GM21381 (cell line): ENCODE measurements at regions not wholly inside any gene's neighbourhood (a gene's known extent, or its start where the extent isn't known, plus 50 kb on each side); places are given as distances from the start of the nearest gene placed in this dataset.

Experiments used
- ATAC-seq: cut with Tn5 transposase; IDR thresholded peaks from one replicate; pipeline ENCODE4 v1.9.1; 2021; ENCODE audit warnings: mild to moderate bottlenecking, moderate library complexity; ENCODE audit not compliant: unreplicated experiment

GRCh38 chr4:125155251-125155650, 159.5 kb upstream of the FAT4 start:
- ATAC-seq, result no peak

- no peak for ATAC-seq
Observed at GRCh38 chr4:125140966-125141495, 173.7 kb upstream of the FAT4 start.

- ATAC-seq, result no peak
Observed at GRCh38 chr4:125135652-125136051, 179.1 kb upstream of the FAT4 start.

- ATAC-seq, result no peak
Observed at GRCh38 chr4:125132729-125133128, 182.0 kb upstream of the FAT4 start.

- ATAC-seq, result no peak
Observed at GRCh38 chr4:125131891-125132680, 182.7 kb upstream of the FAT4 start.

- ATAC-seq, result no peak
Observed at GRCh38 chr4:125125276-125125675, 189.5 kb upstream of the FAT4 start.

GRCh38 chr4:125123570-125124109, 191.1 kb upstream of the FAT4 start:
- ATAC-seq, result no peak

- ATAC-seq, result no peak
Observed at GRCh38 chr4:125121581-125121980, 193.2 kb upstream of the FAT4 start.

DNA sequence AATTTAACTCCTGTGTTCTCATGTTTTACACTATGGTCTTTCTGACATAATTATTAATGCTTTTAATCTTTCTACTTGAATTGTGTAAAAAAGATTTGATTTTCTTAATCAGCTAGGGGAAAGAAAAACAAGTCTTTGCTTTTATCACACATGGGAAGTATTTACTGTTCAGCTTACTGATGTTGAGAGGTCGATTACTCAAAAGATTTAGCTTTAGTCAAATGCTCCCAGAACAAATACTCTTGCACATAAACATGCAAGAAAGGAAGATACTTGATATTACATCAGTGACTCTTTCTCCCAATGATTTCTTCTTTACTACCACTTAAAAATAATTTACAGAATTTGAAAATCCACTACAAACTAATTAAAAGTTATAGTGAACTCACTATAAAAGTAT, 198.3 kb upstream of the FAT4 start:
- no peak for ATAC-seq

- no peak for ATAC-seq
Observed at GRCh38 chr4:125115941-125116340, 198.8 kb upstream of the FAT4 start.

- no peak for ATAC-seq
Observed at GRCh38 chr4:125115476-125115875, 199.3 kb upstream of the FAT4 start.

- ATAC-seq, result no peak
Observed at GRCh38 chr4:125112536-125112935, 202.2 kb upstream of the FAT4 start.

- no peak for ATAC-seq
Observed at GRCh38 chr4:125111323-125111722, 203.4 kb upstream of the FAT4 start.

DNA sequence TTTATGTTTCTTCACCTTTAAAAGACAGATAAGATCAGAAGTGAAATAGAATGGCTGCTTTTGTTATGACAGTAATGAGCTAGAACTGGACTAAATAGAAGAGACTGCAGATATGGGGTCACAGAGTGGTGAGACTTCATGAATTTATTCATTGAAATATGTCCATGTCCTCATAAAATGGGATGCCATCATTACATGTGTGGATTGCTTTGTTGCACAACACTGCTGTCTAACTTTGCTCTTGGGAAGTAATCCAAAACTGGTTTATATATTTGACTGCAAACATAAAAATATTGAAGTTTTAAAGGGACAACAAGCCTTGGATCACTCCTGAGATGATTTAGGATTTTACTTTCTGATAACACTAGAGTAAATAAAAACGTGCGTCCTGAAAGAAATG, 209.2 kb upstream of the FAT4 start:
- ATAC-seq, result no peak

DNA sequence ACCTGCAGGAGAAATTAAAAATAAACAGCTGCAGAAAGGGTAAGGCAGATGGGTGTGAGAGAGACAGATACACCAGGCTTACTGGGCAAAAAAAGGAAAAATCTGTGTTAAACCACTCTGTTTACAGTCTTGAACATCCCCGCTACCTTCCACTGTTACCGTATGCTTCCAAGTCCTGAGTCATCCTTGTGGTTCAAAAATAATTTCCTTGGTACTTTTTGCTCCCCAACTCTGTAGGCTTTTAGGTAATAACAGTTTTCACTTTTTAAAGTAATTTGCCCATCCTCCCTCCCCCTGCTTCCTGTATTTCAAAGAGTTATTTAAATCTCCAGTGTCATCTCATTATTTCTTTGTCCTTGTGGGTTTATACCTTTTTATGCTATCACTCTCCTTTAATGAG, 210.1 kb upstream of the FAT4 start:
- ATAC-seq, result no peak

GRCh38 chr4:125101719-125102118, 213.0 kb upstream of the FAT4 start:
- ATAC-seq, result no peak

GRCh38 chr4:125097729-125098128, 217.0 kb upstream of the FAT4 start:
- no peak for ATAC-seq

GRCh38 chr4:125096662-125097061, 218.1 kb upstream of the FAT4 start:
- no peak for ATAC-seq

DNA sequence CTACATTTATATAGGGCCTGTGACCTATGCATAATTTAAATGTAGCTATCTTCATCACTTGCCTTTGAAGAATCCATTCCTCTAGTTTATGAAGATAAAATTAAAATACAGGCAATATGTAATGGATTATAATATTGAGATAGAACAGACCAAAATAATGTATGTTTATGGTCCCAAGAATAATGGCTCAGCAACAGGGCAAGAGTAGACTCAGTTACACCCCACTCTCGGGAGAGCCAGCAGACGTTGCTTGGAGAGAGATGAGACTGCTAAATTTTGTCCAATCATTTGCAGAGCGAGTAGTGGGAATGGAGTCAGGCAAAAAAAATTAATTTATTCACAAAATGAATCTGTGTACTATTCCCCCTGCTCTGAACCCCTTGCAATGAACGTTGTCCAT, 223.2 kb upstream of the FAT4 start:
- no peak for ATAC-seq

DNA sequence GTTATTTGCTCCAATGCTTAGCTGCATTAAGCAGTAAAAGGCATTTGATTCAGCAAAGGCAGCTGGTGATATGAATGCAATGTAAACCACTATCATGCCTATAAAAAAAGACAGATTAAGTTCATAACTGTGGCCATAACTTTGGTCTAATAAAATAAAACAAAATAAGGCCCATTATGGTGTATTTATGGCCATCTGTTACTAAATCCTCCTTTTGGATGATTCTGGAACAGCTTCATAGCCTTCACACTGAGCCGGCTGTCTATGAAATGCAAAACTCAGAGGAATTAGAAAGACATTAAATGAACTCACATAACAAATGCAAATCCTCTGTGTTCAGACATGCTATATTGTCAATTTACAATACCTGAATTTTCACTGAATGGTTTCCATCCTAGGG, 223.7 kb upstream of the FAT4 start:
- no peak for ATAC-seq

GRCh38 chr4:125084608-125085007, 230.1 kb upstream of the FAT4 start:
- ATAC-seq, result no peak

DNA sequence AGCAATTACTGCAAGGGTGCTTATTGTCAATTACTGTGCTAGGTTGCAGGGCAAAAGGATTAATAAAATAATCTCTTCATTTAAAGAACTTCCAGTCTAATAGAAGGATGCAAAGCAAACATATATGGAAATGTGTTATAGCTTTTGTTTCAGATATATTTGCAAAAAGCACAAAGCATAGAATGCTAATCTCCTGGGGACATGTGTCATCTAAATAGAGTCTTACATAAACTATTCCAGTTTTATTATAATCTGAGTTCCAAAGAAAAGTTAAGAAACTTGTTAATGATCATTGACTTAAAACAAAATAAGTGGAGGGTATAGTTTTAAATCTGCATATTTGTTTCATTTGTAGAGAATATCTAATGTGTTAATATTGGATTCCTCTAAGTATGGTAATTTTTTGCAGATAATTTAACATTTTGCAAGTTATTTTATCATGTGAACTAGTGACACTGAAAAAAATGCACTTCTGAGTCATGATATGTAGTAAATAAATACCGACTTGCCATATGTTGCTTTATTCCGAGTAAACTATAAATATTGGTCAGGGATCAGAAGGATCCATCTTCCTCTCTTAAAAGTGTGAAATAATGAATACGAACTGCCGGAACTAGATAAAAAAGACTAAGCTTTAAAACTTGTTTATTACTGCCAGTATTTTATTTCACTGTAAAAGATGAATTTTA, 231.9 kb upstream of the FAT4 start:
- no peak for ATAC-seq
